ENCODE measurements at regions not wholly inside any gene's neighbourhood (a gene's known extent, or its start where the extent isn't known, plus 50 kb on each side); places are given as distances from the start of the nearest gene placed in this dataset.
"Not testable (repeated sequence)": the region's sequence is repeated elsewhere in the genome, so short reads cannot be mapped to it uniquely, and the experiment has no call there.

DNA sequence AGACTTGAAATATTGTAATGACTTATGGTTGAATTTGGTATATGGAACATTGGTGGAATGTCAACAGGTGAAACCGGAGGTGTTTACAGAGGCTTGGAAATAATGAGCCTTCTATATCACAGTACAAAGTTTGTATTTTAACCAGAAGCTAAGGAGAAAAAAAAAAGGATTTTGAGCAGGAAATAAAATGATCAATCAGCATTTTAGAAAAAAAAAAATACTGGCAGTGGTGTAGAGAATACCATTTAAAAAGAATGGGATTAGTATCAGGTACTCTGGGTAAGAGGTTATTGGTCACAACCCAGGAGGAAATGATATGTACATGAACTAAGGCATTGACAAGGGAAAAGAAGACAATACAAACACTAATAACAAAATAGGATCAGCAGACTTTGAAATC, 587.1 kb upstream of the HTR2C start:
- DNase-seq: no peak

DNA sequence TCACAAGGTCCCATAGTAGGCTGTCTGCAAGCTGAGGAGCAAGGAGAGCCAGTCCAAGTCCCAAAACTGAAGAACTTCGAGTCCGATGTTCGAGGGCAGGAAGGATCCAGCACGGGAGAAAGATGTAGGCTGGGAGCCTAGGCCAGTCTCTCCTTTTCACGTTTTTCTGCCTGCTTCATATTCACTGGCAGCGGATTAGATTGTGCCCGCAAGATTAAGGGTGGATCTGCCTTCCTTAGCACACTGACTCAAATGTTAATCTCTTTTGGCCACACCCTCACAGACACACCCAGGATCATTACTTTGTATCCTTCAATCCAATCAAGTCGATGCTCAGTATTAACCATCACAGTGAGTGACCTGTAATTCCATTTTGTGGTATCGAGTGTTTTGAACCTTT, 592.2 kb upstream of the HTR2C start:
- not testable (repeated sequence) for DNase-seq

DNA sequence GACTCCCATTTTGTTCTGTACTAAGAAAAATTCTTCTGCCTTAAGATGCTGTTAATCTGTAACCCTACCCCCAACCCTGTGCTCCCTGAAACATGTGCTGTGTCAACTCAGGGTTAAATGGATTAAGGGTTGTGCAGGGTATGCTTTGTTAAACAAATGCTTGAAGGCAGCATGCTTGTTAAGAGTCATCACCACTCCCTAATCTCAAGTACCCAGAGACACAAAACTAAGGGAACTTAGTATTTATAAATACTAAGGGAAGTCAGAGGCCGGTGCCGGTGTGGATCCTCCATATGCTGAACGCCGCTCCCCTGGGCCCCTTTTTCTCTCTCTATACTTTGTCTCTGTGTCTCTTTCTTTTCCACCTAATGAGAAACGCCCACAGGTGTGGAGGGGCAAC, 593.2 kb upstream of the HTR2C start:
- not testable (repeated sequence) for DNase-seq

DNA sequence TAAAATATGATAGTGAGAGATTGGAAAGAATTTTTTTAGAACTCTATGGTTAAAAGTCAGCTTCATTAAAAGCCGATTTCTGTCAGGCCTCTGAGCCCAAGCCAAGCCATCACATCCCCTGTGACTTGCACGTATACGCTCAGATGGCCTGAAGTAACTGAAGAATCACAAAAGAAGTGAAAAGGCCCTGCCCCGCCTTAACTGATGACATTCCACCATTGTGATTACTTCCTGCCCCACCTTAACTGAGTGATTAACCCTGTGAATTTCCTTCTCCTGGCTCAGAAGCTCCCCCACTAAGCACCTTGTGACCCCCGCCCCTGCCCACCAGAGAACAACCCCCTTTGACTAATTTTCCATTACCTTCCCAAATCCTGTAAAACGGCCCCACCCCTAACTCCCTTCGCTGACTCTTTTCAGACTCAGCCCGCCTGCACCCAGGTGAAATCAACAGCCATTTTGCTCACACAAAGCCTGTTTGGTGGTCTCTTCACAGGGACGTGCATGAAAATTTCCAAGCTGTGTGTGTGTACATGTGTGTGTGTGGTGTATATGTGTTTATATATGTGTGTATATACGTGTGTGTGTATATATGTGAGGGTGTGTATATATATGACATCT, 595.5 kb upstream of the HTR2C start:
- DNase-seq: not testable (repeated sequence)

DNA sequence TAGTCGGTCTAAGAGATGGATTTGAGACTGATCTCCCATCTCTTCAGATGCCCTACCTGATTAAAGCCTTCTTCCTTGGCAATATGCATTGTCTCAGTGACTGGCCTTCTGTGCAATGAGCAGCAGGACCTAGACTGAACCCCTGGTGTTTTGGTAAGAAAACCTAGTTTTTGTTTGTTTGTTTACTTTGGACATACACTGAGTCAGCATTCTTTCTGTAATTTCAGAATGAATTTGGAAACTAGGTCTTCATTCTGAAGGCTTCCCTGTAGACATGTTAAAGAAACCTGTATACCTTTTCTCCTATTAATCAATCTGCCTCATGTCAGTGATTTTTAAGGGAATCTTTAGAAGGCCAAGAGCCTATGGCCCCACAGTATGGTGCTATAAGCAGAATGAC, 597.5 kb upstream of the HTR2C start:
- DNase-seq: no peak

DNA sequence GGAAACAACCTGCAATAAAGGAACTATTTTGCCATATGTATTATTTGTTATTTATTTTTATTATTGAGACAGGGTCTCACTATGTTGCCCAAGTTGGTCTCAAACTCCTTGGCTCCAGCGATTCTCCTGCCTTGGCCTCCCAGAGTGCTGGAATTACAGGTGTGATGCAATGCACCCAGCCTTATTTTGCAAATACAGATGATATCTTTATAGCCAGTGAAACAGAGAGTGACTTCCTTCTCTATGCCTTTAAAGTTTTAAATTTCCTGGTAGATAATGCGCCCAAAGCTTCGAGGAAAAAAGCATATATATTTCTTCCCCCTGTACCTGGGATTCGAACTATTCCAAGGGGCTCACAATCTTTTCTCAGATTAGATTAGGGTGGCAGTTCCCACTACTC, 601.1 kb upstream of the HTR2C start:
- DNase-seq: no peak

DNA sequence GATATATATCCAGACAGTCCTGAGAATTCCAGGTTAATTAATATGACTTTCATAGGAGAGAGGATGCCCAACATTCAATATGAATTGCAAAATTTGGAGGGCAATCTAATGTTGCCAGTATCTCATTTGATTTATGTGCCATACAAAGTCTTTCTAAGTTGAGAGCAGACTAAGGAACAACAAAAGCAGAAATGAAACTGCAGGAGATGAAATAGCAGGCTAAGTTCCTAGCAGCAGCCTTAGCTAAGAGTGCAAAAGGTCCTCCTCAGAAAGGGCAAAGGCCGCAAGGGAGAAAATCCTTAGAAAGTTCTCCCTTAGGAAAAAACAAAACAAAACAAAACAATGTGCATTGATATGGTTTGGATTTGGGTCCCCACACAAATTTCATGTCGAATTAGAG, 602.9 kb upstream of the HTR2C start:
- no peak for DNase-seq

DNA sequence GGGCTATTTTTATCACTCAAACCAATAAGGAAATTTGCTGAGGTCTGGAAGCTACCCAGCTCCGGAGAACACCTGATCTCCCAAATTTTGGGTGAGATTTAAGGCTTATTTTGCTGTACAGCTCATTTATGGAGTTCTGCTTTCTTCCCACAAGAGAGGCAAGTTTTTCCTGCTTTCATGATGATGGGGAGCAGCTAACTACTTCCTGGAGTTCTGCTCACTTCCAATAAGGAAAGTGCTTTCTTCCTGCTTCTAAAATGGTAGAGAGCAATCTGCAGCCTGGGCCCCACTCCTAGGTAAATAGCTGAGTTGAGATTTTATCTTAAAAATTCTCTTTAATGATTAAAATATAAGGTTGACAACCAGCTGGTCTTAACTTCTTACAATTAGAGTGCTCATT, 606.0 kb upstream of the HTR2C start:
- DNase-seq: no peak

DNA sequence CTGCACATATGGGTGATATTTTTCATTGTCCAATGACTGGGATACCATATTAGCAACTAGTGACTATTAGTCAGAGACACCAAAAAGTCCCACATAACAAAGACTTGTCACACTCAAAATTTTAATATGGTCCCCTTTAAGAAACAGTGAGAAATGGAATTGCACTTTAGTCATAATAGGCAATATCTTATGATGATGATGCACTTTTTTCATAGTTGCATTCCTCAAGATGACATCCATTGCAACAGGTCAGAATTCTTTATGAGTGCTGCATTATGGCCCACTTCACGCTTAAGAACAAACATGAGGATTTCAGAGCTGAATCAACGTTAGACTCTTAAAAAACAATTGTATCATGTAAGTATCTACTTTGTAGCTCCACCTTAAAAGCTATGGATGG, 608.4 kb upstream of the HTR2C start:
- DNase-seq: no peak

DNA sequence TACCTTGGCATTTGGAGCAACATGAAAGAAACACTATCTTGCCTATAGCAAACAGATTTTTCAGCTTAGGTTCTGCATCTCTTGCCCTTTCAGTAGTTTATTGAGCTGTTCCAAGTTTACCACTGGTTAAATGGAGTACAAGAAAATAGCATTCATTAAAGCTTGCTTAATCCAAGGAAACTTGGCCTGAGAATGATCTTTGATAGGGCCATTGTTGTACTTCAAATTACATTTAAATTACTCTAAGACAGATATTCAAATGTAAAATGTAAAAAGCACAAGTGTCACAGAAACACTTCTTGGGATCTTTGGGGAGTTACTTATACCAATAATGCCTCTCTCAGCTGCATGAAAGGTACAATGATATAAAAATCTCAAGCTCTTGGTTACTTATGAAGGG, 609.0 kb upstream of the HTR2C start:
- no peak for DNase-seq

DNA sequence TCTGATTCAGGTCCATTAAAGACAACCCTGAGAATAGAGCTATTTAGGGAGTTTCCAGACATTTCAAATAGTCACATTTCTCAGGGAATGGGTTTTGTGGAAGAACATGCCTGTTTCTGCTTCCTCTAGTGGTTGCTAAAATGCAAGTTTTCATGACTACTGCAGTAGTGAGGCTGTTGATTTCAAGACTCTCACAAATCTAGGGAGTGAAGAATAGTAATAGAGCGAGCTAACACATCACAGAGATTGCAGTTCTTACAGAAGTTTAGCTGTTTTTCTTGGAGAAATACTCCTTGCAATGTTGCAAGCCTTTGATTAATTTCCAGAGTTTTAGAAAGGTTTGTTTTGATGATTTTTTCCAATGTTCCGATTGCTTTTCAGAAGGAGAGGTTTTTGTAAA, 610.2 kb upstream of the HTR2C start:
- no peak for DNase-seq

DNA sequence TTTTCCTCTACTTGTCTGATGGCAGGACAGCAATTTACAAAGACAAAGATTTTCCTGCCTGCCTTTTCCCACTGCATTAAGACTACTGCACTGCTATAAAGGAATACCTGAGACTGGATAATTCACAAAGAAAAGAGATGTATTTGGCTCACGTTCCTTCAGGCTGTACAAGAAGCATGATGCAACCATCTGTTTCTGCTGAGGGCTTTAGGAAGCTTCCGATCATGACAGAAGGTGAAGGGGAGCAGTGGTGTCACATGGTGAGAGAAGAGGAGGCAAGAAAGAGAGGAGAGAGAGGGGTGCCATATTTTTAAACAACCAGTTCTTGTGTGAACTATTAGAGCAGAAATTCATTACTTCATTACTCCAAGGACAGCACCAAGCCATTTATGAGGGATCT, 617.1 kb upstream of the HTR2C start:
- DNase-seq: no peak

DNA sequence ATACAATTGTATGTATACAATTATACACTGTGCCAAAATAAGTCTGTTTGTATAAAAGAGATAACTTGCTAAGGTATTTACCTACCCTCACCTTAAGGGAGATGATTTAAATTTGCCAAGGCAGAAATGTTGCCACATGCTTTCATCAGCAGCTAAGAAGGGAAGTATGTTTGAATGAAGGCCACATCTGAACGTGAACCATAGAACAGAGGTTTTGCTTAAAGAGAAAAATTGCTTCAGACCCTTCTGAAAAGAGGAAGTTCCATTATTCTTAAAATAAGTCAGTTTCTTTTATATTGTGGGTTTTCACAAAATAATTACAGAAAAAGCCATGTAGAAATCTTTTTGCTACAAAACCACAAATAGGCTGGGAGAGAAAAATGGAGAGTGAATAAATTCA, 621.5 kb upstream of the HTR2C start:
- DNase-seq: no peak

DNA sequence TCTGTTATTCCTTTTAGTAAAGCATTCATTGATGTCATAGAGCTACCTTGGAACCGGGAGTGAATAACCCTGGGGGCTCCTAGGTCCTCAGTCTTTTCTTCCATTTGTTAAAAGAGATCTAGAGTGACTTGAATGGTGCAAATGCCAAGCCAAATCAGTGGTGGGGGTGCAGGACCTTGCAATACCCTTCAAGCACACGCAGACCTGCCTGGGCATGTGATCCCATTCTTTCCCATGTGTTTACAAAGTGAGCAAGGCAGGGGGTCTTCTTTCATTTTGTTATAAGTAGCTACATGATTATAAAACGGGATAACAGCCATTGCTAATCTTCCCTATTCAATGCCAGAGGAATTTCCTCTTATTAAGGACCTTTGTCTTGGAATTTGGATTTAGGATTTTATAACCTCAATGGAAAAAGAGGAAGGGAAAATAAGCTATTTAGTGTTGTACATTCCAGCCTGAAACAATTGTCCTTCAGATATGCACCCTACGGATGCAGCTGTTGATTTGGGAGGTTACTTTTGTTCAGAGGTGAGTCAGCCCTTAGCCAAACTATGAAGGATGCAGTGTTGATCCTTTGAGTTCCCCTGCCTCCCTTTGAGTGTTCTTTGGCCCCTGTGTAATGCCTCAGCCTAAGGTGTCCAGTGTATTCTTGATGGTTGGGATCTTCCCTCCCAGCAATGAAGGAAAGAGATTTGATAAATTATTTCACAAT, 623.8 kb upstream of the HTR2C start:
- no peak for DNase-seq

DNA sequence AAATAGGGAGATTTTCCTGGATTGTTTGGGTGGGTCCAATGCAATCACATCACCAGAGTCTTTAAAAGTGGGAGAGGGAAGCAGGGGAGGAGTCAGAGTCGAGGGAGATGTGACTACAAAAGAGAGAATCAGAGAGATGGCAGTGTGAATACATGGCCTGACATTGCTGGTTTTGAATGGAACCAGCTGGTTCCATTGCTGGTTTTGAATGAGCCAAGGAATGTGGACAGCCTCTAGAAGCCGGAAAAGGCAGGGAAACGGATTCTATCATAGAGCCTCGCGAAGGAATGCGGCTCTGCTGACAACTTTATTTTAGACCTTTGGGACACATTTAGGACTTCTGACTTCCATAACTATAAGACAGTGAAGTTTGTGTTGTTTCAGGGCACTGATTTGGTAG, 627.0 kb upstream of the HTR2C start:
- no peak for DNase-seq

DNA sequence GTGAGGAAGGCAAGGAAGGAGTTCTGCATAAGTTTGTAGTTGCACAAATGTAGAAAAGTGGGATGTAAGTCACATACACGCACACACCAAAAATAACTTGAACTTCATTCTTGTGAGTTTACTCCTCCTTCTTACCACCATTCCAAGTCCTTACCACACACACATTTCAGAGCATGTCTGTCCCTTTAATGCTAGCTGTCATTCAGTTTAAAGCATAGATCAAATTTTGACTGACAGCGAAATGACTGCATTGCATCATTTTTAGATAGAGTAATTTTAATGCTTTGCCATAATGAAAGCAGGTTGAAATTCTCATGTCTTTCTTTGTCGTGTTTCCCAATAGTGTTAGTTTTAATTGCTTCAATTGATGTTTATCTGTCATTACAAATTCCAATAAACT, 629.6 kb upstream of the HTR2C start:
- DNase-seq: no peak

DNA sequence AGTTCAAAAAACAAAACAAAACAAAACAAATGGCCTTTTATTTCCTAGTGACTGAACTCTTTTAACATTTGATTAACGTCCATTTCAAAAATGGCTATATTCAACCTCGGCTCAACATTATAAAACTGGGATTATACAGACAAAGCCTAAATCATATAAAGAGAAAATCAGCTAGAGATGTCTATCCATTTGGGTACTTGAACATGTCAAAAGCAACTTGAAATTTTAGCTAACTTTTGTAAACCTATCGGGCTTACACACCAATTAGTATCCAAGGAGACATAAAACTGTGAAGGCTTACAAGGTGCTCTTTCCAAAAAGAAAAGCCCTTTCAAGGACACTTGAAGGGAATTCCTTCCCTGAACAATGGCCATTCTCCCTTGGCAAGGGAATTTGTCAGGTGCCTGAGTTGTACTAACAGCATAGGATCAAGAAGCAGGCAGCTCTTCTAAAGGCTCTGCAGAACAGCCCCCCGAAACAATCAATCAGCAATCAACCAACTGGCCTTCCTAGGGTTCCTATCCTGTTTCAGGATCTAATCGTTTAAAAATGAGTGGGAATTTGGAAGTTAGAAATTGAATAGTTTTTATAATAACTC, 633.7 kb upstream of the HTR2C start:
- DNase-seq: no peak

DNA sequence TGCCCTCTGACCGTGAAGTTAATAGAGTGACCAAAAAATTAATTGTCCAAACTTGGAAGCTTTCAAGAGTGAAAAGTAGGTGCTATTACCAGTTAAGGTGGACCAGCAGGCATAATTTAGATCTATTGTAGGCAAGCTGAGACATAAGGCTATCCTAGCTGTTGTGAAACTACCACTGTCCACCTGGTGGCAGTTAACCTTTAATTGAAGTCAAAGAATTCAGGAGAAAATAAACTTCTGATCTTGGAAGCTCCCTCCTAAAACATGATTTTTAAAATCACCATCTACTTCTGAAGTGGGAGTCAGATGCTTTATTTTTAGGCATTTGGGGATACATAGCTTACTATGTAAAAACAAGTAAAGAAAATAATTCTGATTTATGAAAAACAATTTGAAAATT, 636.3 kb upstream of the HTR2C start:
- DNase-seq: no peak

DNA sequence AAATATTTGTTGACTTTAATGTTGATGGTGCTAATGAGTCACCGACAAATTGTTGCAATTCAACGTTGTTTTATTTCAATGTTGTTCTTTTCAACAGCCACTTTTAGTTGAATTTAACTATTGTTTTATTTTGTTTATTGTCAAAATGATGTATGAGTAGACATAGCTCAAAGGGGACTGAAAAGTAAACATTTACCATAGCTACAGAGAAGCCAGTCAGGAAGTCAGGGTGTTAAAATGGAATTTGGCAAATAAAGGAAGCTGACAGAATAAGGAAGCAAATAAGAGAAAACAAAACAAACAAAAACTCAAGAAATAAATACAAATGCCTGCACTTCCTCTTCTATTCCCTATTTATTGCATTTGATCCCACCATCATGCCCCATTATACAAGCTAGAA, 648.4 kb upstream of the HTR2C start:
- DNase-seq: no peak

DNA sequence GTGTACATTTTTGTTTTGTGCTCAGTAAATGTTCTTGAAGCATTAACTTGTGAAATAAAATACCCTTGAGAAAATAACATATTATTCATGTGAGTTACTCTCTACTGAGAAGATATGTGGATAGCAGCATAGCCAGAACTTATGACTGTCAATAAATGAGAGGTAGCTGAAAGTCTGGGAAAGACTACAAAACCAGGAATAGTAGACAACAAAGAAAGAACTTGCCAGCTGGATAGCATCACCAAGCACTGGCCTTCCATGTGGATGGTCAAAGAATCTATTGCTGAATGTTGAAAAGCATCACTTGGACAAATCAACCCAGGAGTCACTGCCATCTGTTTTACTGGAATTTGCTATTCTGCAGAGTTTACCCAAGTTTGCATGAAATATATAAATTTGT, 650.0 kb upstream of the HTR2C start:
- DNase-seq: no peak

DNA sequence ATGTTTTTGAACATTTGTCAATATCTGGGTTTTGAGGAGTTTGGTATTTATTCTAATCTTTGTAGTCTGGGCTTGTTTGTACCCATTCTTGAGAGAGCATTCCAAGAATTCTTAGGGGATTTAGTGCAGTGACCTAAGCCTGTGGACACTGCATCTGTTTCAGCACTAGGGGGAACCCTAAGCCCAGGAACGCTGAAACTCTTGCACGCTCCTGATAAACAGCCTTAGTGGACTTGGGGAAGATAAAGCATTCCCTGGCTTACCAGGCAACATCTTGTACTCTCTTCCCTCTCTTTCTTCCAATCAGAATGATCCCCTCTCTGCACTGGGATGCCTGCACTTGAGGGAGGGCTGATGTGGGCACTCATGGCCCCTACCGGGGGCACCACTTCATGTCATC, 654.9 kb upstream of the HTR2C start:
- peak; percentile 21 for DNase-seq

DNA sequence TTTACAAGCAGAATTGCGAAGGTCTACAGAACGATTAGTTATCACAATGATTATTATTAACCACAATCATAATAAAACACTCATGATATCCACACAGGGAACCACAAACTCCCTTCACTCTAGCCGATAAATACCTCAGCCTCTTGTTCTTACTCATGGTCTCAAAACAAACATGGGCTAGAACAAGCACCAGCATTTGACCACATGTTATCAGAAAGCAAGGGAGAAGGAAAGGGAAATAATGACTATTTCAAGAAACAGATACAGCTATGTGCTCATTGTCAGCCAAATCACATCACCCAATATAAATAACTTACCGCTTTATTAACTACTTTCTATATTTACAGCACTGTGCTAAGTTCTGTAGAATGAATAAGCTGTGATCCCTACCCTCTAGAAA, 663.2 kb upstream of the HTR2C start:
- no peak for DNase-seq

DNA sequence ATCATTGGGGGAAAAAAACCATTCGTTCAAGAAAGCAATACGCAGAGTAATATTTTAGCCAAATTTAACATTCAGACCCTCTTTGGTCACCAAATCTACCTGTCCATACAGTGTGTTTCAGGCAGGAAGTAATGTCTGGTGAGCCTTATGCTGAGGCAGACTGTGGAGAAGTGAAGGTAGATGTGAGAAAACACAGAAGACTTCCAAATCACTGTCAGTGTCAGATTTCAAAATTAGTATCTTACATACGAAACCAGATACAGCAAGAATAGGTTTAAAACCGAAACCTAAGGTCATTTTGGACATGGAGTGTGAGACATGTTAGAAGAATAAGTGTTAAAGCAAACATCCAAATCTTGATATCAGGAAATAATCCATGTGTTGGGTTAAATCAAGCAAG, 664.5 kb upstream of the HTR2C start:
- no peak for DNase-seq

DNA sequence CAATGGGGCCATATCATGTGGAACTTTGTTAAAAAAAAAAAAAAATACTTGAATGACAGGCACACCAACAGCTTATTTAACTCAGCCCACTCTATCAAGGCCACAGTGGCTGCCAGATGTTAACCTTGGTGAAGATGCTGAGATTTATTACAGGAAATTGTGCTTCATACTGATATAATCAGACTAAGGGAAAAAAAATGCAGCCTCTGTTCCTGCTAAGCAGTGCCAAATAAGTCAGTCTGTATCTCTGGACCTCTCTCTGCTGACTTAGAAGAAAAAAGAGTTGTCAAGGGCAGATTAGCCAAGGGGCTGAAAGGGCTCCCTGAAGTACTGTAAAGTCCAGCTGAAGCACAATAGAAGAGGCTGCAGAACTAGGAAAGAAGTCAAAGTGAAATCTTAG, 677.7 kb upstream of the HTR2C start:
- DNase-seq: no peak

DNA sequence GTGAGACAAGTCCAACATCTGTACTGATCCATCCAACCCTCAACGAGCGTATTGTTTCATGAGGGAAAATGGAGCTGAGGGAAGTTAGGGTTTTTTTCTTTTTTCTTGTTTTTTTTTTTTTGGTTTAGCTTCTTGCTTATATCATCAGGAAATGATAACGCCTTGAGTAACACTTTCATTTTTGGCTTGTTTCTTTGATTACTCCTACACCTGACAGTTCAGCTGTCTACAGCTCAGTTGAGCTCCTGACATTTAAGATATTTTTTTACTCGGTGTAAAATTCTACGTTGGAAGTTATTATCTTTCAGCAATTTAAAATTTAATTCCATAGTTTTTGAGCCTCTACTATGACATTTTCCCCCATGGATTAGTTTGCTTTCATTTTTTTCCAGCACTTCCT, 691.0 kb upstream of the HTR2C start:
- DNase-seq: no peak

All from NCI-H1092 treated with DMSO at 0.1 percent for 48 hours (cell line).